ENCODE measurements at regions not wholly inside any gene's neighbourhood (a gene's known extent, or its start where the extent isn't known, plus 50 kb on each side); places are given as distances from the start of the nearest gene placed in this dataset.
"Not testable (repeated sequence)": the region's sequence is repeated elsewhere in the genome, so short reads cannot be mapped to it uniquely, and the experiment has no call there.

GRCh38 chr12:131321988-131322387, 368.3 kb downstream of the ADGRD1 start:
- DNase-seq: no peak

- DNase-seq: not testable (repeated sequence)
Observed at GRCh38 chr12:131322460-131322859, 368.8 kb downstream of the ADGRD1 start.

- DNase-seq: no peak
Observed at GRCh38 chr12:131323879-131324278, 370.2 kb downstream of the ADGRD1 start.

- no peak for DNase-seq
Observed at GRCh38 chr12:131327521-131328488, 374.1 kb downstream of the ADGRD1 start.

GRCh38 chr12:131328861-131329845, 375.4 kb downstream of the ADGRD1 start:
- DNase-seq: not testable (repeated sequence)

GRCh38 chr12:131330106-131330815, 376.6 kb downstream of the ADGRD1 start:
- DNase-seq: no peak

GRCh38 chr12:131331148-131331750, 377.5 kb downstream of the ADGRD1 start:
- DNase-seq: no peak

GRCh38 chr12:131332224-131332623, 378.5 kb downstream of the ADGRD1 start:
- no peak for DNase-seq

- no peak for DNase-seq
Observed at GRCh38 chr12:131333136-131333535, 377.8 kb upstream of the SFSWAP start.

- DNase-seq: no peak
Observed at GRCh38 chr12:131333621-131334440, 377.1 kb upstream of the SFSWAP start.

GRCh38 chr12:131334835-131335234, 376.1 kb upstream of the SFSWAP start:
- DNase-seq: no peak

GRCh38 chr12:131335456-131335855, 375.4 kb upstream of the SFSWAP start:
- DNase-seq: no peak

GRCh38 chr12:131337861-131338260, 373.0 kb upstream of the SFSWAP start:
- DNase-seq: not testable (repeated sequence)

GRCh38 chr12:131340616-131341210, 370.2 kb upstream of the SFSWAP start:
- no peak for DNase-seq

GRCh38 chr12:131341608-131342007, 369.3 kb upstream of the SFSWAP start:
- DNase-seq: not testable (repeated sequence)

GRCh38 chr12:131343436-131343835, 367.5 kb upstream of the SFSWAP start:
- DNase-seq: not testable (repeated sequence)

GRCh38 chr12:131344715-131345520, 366.0 kb upstream of the SFSWAP start:
- DNase-seq: not testable (repeated sequence)

- DNase-seq: no peak
Observed at GRCh38 chr12:131345521-131346436, 365.1 kb upstream of the SFSWAP start.
